Hindlimb muscle (tissue), 1 donor: ENCODE measurements at regions not wholly inside any gene's neighbourhood (a gene's known extent, or its start where the extent isn't known, plus 50 kb on each side); places are given as distances from the start of the nearest gene placed in this dataset.

ENCODE experiments used
- DNase-seq: peaks from one replicate; pipeline ENCODE4 v3.0.0-alpha.2; 2013

GRCh38 chr4:181162676-181163075, 1080.5 kb upstream of the TENM3 start:
- DNase-seq = no peak

GRCh38 chr4:181166742-181167399, 1076.3 kb upstream of the TENM3 start:
- DNase-seq = no peak

GRCh38 chr4:181168011-181168805, 1075.0 kb upstream of the TENM3 start:
- no peak for DNase-seq

- DNase-seq = no peak
These were observed 1070.2 kb upstream of the TENM3 start for GRCh38 chr4:181173046-181173445.

- DNase-seq = no peak
These were observed 1066.9 kb upstream of the TENM3 start for GRCh38 chr4:181176306-181176705.

- no peak for DNase-seq
These were observed 1061.9 kb upstream of the TENM3 start for GRCh38 chr4:181181331-181181730.

- DNase-seq = no peak
These were observed 1053.5 kb upstream of the TENM3 start for GRCh38 chr4:181189751-181190150.

GRCh38 chr4:181193131-181193930, 1049.9 kb upstream of the TENM3 start:
- DNase-seq = peak; percentile 34

- no peak for DNase-seq
These were observed 1049.1 kb upstream of the TENM3 start for GRCh38 chr4:181194096-181194495.

- no peak for DNase-seq
These were observed 1043.1 kb upstream of the TENM3 start for GRCh38 chr4:181200076-181200475.

GRCh38 chr4:181202240-181202639, 1041.0 kb upstream of the TENM3 start:
- DNase-seq = no peak

- no peak for DNase-seq
These were observed 1039.1 kb upstream of the TENM3 start for GRCh38 chr4:181204109-181204508.

- DNase-seq = peak; percentile 16
These were observed 1029.7 kb upstream of the TENM3 start for GRCh38 chr4:181213551-181213950.

GRCh38 chr4:181216501-181216900, 1026.7 kb upstream of the TENM3 start:
- DNase-seq = no peak

- DNase-seq = no peak
These were observed 1023.3 kb upstream of the TENM3 start for GRCh38 chr4:181219783-181220416.

GRCh38 chr4:181224852-181225251, 1018.4 kb upstream of the TENM3 start:
- no peak for DNase-seq

- no peak for DNase-seq
These were observed 1017.5 kb upstream of the TENM3 start for GRCh38 chr4:181225616-181226261.

- peak; percentile 15 for DNase-seq
These were observed 1008.1 kb upstream of the TENM3 start for GRCh38 chr4:181234951-181235680.

- no peak for DNase-seq
These were observed 997.9 kb upstream of the TENM3 start for GRCh38 chr4:181245326-181245725.

GRCh38 chr4:181249031-181249430, 994.2 kb upstream of the TENM3 start:
- DNase-seq = no peak

- DNase-seq = no peak
These were observed 988.4 kb upstream of the TENM3 start for GRCh38 chr4:181254771-181255170.

GRCh38 chr4:181258569-181258968, 984.6 kb upstream of the TENM3 start:
- DNase-seq = no peak
